H9 (cell line): ENCODE measurements at regions not wholly inside any gene's neighbourhood (a gene's known extent, or its start where the extent isn't known, plus 50 kb on each side); places are given as distances from the start of the nearest gene placed in this dataset.

Source experiments
- DNase-seq: peaks from one replicate; pipeline ENCODE4 v3.0.0-alpha.2; 2017
- H2AFZ ChIP-seq: one replicate; pipeline ENCODE4 v1.6.1; 2013; ENCODE audit warnings: mild to moderate bottlenecking, low read length, control low read depth, moderate library complexity
- H2AK5ac ChIP-seq: 2 replicates; pipeline ENCODE4 v1.6.1; 2013; ENCODE audit warnings: low read length, control low read depth, mixed read lengths; ENCODE audit not compliant: insufficient read length
- H2BK120ac ChIP-seq: one replicate; pipeline ENCODE4 v1.6.1; 2013; ENCODE audit warnings: low read depth, mild to moderate bottlenecking, low read length, control low read depth, inconsistent platforms; ENCODE audit not compliant: poor library complexity, severe bottlenecking
- H2BK12ac ChIP-seq: 2 replicates; pipeline ENCODE4 v1.6.1; 2013; ENCODE audit warnings: low read length, control low read depth, mixed read lengths, low read depth; ENCODE audit not compliant: insufficient read length
- H2BK15ac ChIP-seq: 2 replicates; pipeline ENCODE4 v1.6.1; 2013; ENCODE audit warnings: low read depth, low read length, control low read depth
- H2BK20ac ChIP-seq: one replicate; pipeline ENCODE4 v1.6.1; 2013; ENCODE audit warnings: low read depth, mild to moderate bottlenecking, low read length, control low read depth, inconsistent platforms; ENCODE audit not compliant: poor library complexity, severe bottlenecking
- H2BK5ac ChIP-seq: 2 replicates; pipeline ENCODE4 v1.6.1; 2013; ENCODE audit warnings: low read length, control low read depth, mixed read lengths; ENCODE audit not compliant: insufficient read length
- H3K14ac ChIP-seq: 2 replicates; pipeline ENCODE4 v1.6.1; 2013; ENCODE audit warnings: low read length, control low read depth; ENCODE audit not compliant: insufficient read depth
- H3K18ac ChIP-seq: 2 replicates; pipeline ENCODE4 v1.6.1; 2013; ENCODE audit warnings: low read depth, mild to moderate bottlenecking, mixed read lengths, low read length, control low read depth; ENCODE audit not compliant: insufficient read length
- H3K23ac ChIP-seq: 2 replicates; pipeline ENCODE4 v1.6.1; 2013; ENCODE audit warnings: low read length, control low read depth, mixed read lengths, low read depth; ENCODE audit not compliant: insufficient read length
- H3K23me2 ChIP-seq: 2 replicates; pipeline ENCODE4 v1.6.1; 2013; ENCODE audit warnings: low read depth, mild to moderate bottlenecking, mixed read lengths, low read length, control low read depth; ENCODE audit not compliant: insufficient read length, poor library complexity, severe bottlenecking
- H3K27ac ChIP-seq: 2 replicates; pipeline ENCODE4 v1.5.1; 2013; ENCODE audit warnings: low read length, control low read depth, mixed read lengths, low read depth; ENCODE audit not compliant: insufficient read length
- H3K27me3 ChIP-seq: 2 replicates; pipeline ENCODE4 v1.6.1; 2013; ENCODE audit warnings: low read length, control low read depth, inconsistent platforms; ENCODE audit not compliant: insufficient read depth
- H3K4ac ChIP-seq: 2 replicates; pipeline ENCODE4 v1.6.1; 2013; ENCODE audit warnings: low read depth, mild to moderate bottlenecking, control low read depth, inconsistent platforms, low read length, moderate library complexity
- H3K4me1 ChIP-seq: 2 replicates; pipeline ENCODE4 v1.6.1; 2013; ENCODE audit warnings: low read length, control low read depth, inconsistent platforms; ENCODE audit not compliant: insufficient read depth
- H3K4me2 ChIP-seq: 2 replicates; pipeline ENCODE4 v1.6.1; 2013; ENCODE audit warnings: low read length, control low read depth, mixed read lengths; ENCODE audit not compliant: insufficient read length, insufficient read depth
- H3K56ac ChIP-seq: 2 replicates; pipeline ENCODE4 v1.6.1; 2013; ENCODE audit warnings: low read depth, mild to moderate bottlenecking, mixed read lengths, low read length, control low read depth; ENCODE audit not compliant: insufficient read length
- H3K79me1 ChIP-seq: 2 replicates; pipeline ENCODE4 v1.6.1; 2013; ENCODE audit warnings: low read depth, mild to moderate bottlenecking, moderate library complexity, low read length, control low read depth, inconsistent platforms; ENCODE audit not compliant: insufficient read depth, poor library complexity, severe bottlenecking
- H3K79me2 ChIP-seq: 2 replicates; pipeline ENCODE4 v1.6.1; 2013; ENCODE audit warnings: low read length, control low read depth, inconsistent platforms; ENCODE audit not compliant: insufficient read depth
- H3K9ac ChIP-seq: 2 replicates; pipeline ENCODE4 v1.6.1; 2013; ENCODE audit warnings: low read length, control low read depth, mixed read lengths; ENCODE audit not compliant: insufficient read length; ENCODE audit errors: extremely low read depth
- H3K9me3 ChIP-seq: one replicate; pipeline ENCODE4 v1.6.1; 2013; ENCODE audit warnings: low read depth, low read length, inconsistent platforms; ENCODE audit not compliant: control insufficient read depth
- H3T11ph ChIP-seq: one replicate; pipeline ENCODE4 v1.6.1; 2013; ENCODE audit warnings: mild to moderate bottlenecking, low read length, control low read depth, inconsistent platforms
- H4K20me1 ChIP-seq: one replicate; pipeline ENCODE4 v1.6.1; 2013; ENCODE audit not compliant: control insufficient read depth, insufficient read length, insufficient read depth
- H4K5ac ChIP-seq: 2 replicates; pipeline ENCODE4 v1.6.1; 2013; ENCODE audit warnings: low read depth, mild to moderate bottlenecking, mixed read lengths, low read length, control low read depth; ENCODE audit not compliant: insufficient read length
- H4K8ac ChIP-seq: replicated peaks from 2 replicates; pipeline ENCODE4 v1.6.1; 2013; ENCODE audit warnings: low read length, control low read depth, mixed read lengths, low read depth; ENCODE audit not compliant: insufficient read length
- H4K91ac ChIP-seq: 2 replicates; pipeline ENCODE4 v1.6.1; 2013; ENCODE audit warnings: low read depth, mild to moderate bottlenecking, moderate library complexity, mixed read lengths, low read length, control low read depth; ENCODE audit not compliant: insufficient read length
- H3K27ac Mint-ChIP-seq, 3 experiments: 2 replicates in 2 of 3; 3 replicates in 1 of 3; pipeline ENCODE4 v1.8.0; 2020 to 2021; ENCODE audit warnings: mixed read lengths in 3 of 3, mild to moderate bottlenecking in 1 of 3, moderate library complexity in 1 of 3
- H3K27me3 Mint-ChIP-seq: 2 replicates; pipeline ENCODE4 v1.8.0; 2021; ENCODE audit warnings: low read depth, mild to moderate bottlenecking, moderate library complexity, mixed read lengths
- H3K36me3 Mint-ChIP-seq, 3 experiments: 2 replicates in 2 of 3; 3 replicates in 1 of 3; pipeline ENCODE4 v1.8.0; 2020 to 2021; ENCODE audit warnings: low read depth in 3 of 3, mixed read lengths in 3 of 3; ENCODE audit not compliant: insufficient read depth in 1 of 3
- H3K4me1 Mint-ChIP-seq, 2 experiments: 2 replicates each; pipeline ENCODE4 v1.8.0; 2020; ENCODE audit warnings: mixed read lengths in 2 of 2
- H3K4me3 Mint-ChIP-seq, 2 experiments: 2 replicates in 1 of 2; 3 replicates in 1 of 2; pipeline ENCODE4 v1.8.0; 2020 to 2021; ENCODE audit warnings: mild to moderate bottlenecking in 2 of 2, mixed read lengths in 2 of 2, moderate library complexity in 1 of 2
- H3K9me3 Mint-ChIP-seq, 2 experiments: 2 replicates in 1 of 2; 3 replicates in 1 of 2; pipeline ENCODE4 v1.8.0; 2020; ENCODE audit warnings: mild to moderate bottlenecking in 2 of 2, mixed read lengths in 2 of 2, moderate library complexity in 1 of 2
- CTCF ChIP-seq: fragments of 200-600 bp; sonication (generic); conservative IDR thresholded peaks from 3 replicates; pipeline ENCODE4 v1.8.0; 2021; ENCODE audit warnings: antibody characterized with exemption, mild to moderate bottlenecking
- WGBS: extraction: QIAGEN DNeasy Blood & Tissue Kit; methylation state at CpG from one replicate; pipeline ENCODE4 v1.1.7; 2013; ENCODE audit warnings: missing lambda C conversion rate, low lambda C conversion rate, mixed read lengths; ENCODE audit not compliant: insufficient read length; ENCODE audit errors: extremely low coverage; 5-methylcytosine and 5-hydroxymethylcytosine counted together

- H3K23me2 ChIP-seq: no peaks in the 10 kb centered on the region
- no peaks in the 10 kb centered on the region for H3K36me3 Mint-ChIP-seq
- no peak overlapping the region for H4K8ac ChIP-seq
- no peaks in the 10 kb centered on the region; the same call in 1 of the 2 replicates for H3K27me3 Mint-ChIP-seq
- no CpG with 5 or more reads among the region's 2 CpGs for WGBS
- H3K4me3 Mint-ChIP-seq: no peak overlapping the region
- H2AFZ ChIP-seq: no peak overlapping the region
- H2BK120ac ChIP-seq: no peak overlapping the region
- H3K56ac ChIP-seq: no peak overlapping the region
- H3K79me2 ChIP-seq: no peaks in the 10 kb centered on the region
- peaks cover 3 to 9% of the 10 kb centered on the region in 2 experiments; a peak in 3 of 4 replicates for H3K4me1 Mint-ChIP-seq
- H3T11ph ChIP-seq: no peak overlapping the region
- no peak overlapping the region for H3K9ac ChIP-seq
- H2BK15ac ChIP-seq: no peak overlapping the region
- no peaks in the 10 kb centered on the region for H3K9me3 Mint-ChIP-seq
- no peaks in the 10 kb centered on the region for H3K79me1 ChIP-seq
- H2BK20ac ChIP-seq: no peak overlapping the region
- H4K91ac ChIP-seq: no peak overlapping the region
- H3K14ac ChIP-seq: no peak overlapping the region
- no peaks in the 10 kb centered on the region; the same call in 1 of the 2 replicates for H3K27me3 ChIP-seq
- no peak overlapping the region for H3K4me2 ChIP-seq
- no peaks in the 10 kb centered on the region for H4K20me1 ChIP-seq
- no peak overlapping the region for H2BK12ac ChIP-seq
- H3K9me3 ChIP-seq: no peaks in the 10 kb centered on the region
- no peak overlapping the region for H3K4ac ChIP-seq
- no peak for TF ChIP-seq CTCF
- no peaks in the 10 kb centered on the region for H3K4me1 ChIP-seq
- no peak overlapping the region for H4K5ac ChIP-seq
- no peak for DNase-seq
- no peak overlapping the region for H3K27ac ChIP-seq
- H3K23ac ChIP-seq: no peak overlapping the region
- no peak overlapping the region for H3K18ac ChIP-seq
- no peak overlapping the region for H2BK5ac ChIP-seq
- H2AK5ac ChIP-seq: no peak overlapping the region
- H3K27ac Mint-ChIP-seq: no peak overlapping the region
These were observed 108.1 kb downstream of the LRIG3 start for GRCh38 chr12:58812214-58812613.
